H1 (cell line): ENCODE measurements at regions not wholly inside any gene's neighbourhood (a gene's known extent, or its start where the extent isn't known, plus 50 kb on each side); places are given as distances from the start of the nearest gene placed in this dataset.

Source experiments
- BACH1 ChIP-seq: IDR thresholded peaks from 2 replicates; pipeline ENCODE4 v1.6.1; 2012; ENCODE audit warnings: low read length, improper control_type of control experiment
- CHD1 ChIP-seq: IDR thresholded peaks from 2 replicates; pipeline ENCODE4 v1.6.1; 2012; ENCODE audit warnings: low read depth, low read length, improper control_type of control experiment
- EGR1 ChIP-seq: IDR thresholded peaks from 2 replicates; pipeline ENCODE4 v1.6.1; 2011; ENCODE audit warnings: low read depth, low read length, borderline replicate concordance
- GABPA ChIP-seq: IDR thresholded peaks from 2 replicates; pipeline ENCODE4 v1.6.1; 2011; ENCODE audit warnings: mild to moderate bottlenecking, low read length, moderate library complexity, borderline replicate concordance; ENCODE audit not compliant: insufficient read depth
- GTF2F1 ChIP-seq: IDR thresholded peaks from 2 replicates; pipeline ENCODE4 v1.6.1; 2012; ENCODE audit warnings: low read depth, low read length, improper control_type of control experiment, borderline replicate concordance
- KDM1A ChIP-seq: fragments of 200-600, 300-600 bp; sonication (generic); IDR thresholded peaks from 2 replicates; pipeline ENCODE4 v1.7.1; 2016; ENCODE audit warnings: mild to moderate bottlenecking, low read length, borderline replicate concordance
- POLR2A ChIP-seq, 2 experiments: IDR thresholded peaks; 1 replicate in 1 of 2; 2 replicates in 1 of 2; pipeline ENCODE4 v1.6.1; 2011; ENCODE audit warnings: low read depth in 2 of 2, low read length in 2 of 2, mild to moderate bottlenecking in 2 of 2; ENCODE audit errors: control extremely low read depth in 1 of 2
- RBBP5 ChIP-seq: IDR thresholded peaks from 2 replicates; pipeline ENCODE4 v1.7.1; 2012; ENCODE audit warnings: low read depth, mild to moderate bottlenecking, inconsistent platforms, low read length, moderate library complexity, borderline replicate concordance
- RFX5 ChIP-seq: IDR thresholded peaks from 2 replicates; pipeline ENCODE4 v1.6.1; 2011; ENCODE audit warnings: low read depth, low read length, improper control_type of control experiment, borderline replicate concordance
- RXRA ChIP-seq: IDR thresholded peaks from 2 replicates; pipeline ENCODE4 v1.6.1; 2011; ENCODE audit warnings: low read depth, mild to moderate bottlenecking, low read length, moderate library complexity; ENCODE audit not compliant: insufficient read depth
- SAP30 ChIP-seq: fragments of 300-600 bp; sonication (generic); IDR thresholded peaks from 2 replicates; pipeline ENCODE4 v1.7.1; 2012; ENCODE audit warnings: low read length, moderate library complexity, mild to moderate bottlenecking, inconsistent platforms; ENCODE audit not compliant: insufficient read depth, insufficient replicate concordance
- SIN3A ChIP-seq, 2 experiments: IDR thresholded peaks in 1 of 2; conservative IDR thresholded peaks in 1 of 2; 2 replicates each; pipeline ENCODE4 v1.6.1; 2011 to 2012; ENCODE audit warnings: low read length in 2 of 2, improper control_type of control experiment in 1 of 2, low read depth in 1 of 2, mild to moderate bottlenecking in 1 of 2
- SP2 ChIP-seq: IDR thresholded peaks from 2 replicates; pipeline ENCODE4 v1.6.1; 2012; ENCODE audit warnings: mild to moderate bottlenecking, low read length, inconsistent platforms
- TAF7 ChIP-seq: optimal IDR thresholded peaks from 2 replicates; pipeline ENCODE3; 2011; ENCODE audit warnings: low read depth, mild to moderate bottlenecking, inconsistent platforms, low read length, moderate library complexity, borderline replicate concordance
- TF ChIP-seq, protein P1 (sequence below): IDR thresholded peaks from 2 replicates; pipeline ENCODE4 v1.6.1; 2012; ENCODE audit warnings: inconsistent platforms
- TF ChIP-seq, protein P2 (sequence below): IDR thresholded peaks from 2 replicates; pipeline ENCODE4 v1.6.1; 2012; ENCODE audit warnings: low read length, inconsistent platforms

DNA sequence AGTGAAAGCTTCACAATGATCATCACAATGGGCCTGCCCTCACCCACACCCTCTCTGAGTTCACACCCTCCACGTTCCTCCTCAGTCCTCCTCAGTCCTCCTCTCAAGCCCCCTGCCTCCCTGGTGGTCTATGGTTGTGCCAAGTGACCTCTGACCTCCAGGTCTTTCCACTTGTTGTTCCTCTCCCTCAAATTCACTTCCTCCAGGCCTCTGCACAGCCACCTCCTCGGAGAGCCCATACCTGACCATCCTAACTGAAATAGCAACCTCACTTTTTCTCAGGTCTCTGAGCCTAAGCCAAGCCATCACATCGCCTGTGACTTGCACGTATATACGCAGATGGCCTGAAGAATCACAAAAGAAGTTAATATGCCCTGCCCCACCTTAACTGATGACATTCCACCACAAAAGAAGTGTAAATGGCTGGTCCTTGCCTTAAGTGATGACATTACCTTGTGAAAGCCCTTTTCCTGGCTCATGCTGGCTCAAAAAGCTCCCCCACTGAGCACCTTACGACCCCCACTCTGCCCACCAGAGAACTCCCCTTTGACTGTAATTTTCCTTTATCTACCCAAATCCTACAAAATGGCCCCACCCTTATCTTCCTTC is 293.4 kb upstream of the TENM3 start (continued):
- TF ChIP-seq, protein P1, sequence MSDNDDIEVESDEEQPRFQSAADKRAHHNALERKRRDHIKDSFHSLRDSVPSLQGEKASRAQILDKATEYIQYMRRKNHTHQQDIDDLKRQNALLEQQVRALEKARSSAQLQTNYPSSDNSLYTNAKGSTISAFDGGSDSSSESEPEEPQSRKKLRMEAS, result peak; percentile 72
- no peak for TF ChIP-seq EGR1
- TF ChIP-seq SAP30, result no peak
- TF ChIP-seq BACH1, result no peak
- no peak for TF ChIP-seq CHD1
- TF ChIP-seq RBBP5, result no peak
- TF ChIP-seq RFX5, result no peak
- no peak for TF ChIP-seq GTF2F1
- no peak for TF ChIP-seq TAF7
- TF ChIP-seq, protein P2, sequence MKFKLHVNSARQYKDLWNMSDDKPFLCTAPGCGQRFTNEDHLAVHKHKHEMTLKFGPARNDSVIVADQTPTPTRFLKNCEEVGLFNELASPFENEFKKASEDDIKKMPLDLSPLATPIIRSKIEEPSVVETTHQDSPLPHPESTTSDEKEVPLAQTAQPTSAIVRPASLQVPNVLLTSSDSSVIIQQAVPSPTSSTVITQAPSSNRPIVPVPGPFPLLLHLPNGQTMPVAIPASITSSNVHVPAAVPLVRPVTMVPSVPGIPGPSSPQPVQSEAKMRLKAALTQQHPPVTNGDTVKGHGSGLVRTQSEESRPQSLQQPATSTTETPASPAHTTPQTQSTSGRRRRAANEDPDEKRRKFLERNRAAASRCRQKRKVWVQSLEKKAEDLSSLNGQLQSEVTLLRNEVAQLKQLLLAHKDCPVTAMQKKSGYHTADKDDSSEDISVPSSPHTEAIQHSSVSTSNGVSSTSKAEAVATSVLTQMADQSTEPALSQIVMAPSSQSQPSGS, result peak; percentile 57; the same call in 1 of the 2 replicates
- TF ChIP-seq KDM1A, result no peak
- TF ChIP-seq GABPA, result no peak
- TF ChIP-seq POLR2A (IDR thresholded peaks at IDR 0.05; ENCODE audit: control extremely low read depth in 1 of 2, low read depth in 2 of 2, low read length in 2 of 2), result peak in 1 of 2 experiments; percentile 49; a peak in 1 of 3 replicates
- no peak for TF ChIP-seq SIN3A (conservative IDR thresholded peaks at IDR 0.05 in 1 of 2, IDR thresholded peaks at IDR 0.05 in 1 of 2; ENCODE audit: low read depth in 1 of 2, low read length in 2 of 2)
- TF ChIP-seq SP2, result no peak
- no peak for TF ChIP-seq RXRA
